Mesendoderm (in vitro differentiated cells): ENCODE measurements at regions not wholly inside any gene's neighbourhood (a gene's known extent, or its start where the extent isn't known, plus 50 kb on each side); places are given as distances from the start of the nearest gene placed in this dataset.

Experiments
- DNase-seq: peaks from one replicate; pipeline ENCODE4 v3.0.0; 2013
- H2AK5ac ChIP-seq: 2 replicates; pipeline ENCODE4 v1.6.1; 2013; ENCODE audit warnings: low read length, inconsistent platforms
- H2BK120ac ChIP-seq: 2 replicates; pipeline ENCODE4 v1.6.1; 2013; ENCODE audit warnings: low read depth, mild to moderate bottlenecking, low read length, moderate library complexity, mixed read lengths
- H2BK15ac ChIP-seq: replicated peaks from 2 replicates; pipeline ENCODE4 v1.6.1; 2013; ENCODE audit warnings: low read depth, mild to moderate bottlenecking, moderate library complexity
- H2BK5ac ChIP-seq: 2 replicates; pipeline ENCODE4 v1.6.1; 2013; ENCODE audit warnings: low read length, inconsistent platforms
- H3K18ac ChIP-seq: 2 replicates; pipeline ENCODE4 v1.6.1; 2013; ENCODE audit warnings: mild to moderate bottlenecking, low read length, mixed read lengths
- H3K23ac ChIP-seq: one replicate; pipeline ENCODE4 v1.6.1; 2013; ENCODE audit warnings: low read length
- H3K27ac ChIP-seq: 2 replicates; pipeline ENCODE4 v1.5.1; 2013; ENCODE audit warnings: low read depth, mild to moderate bottlenecking, inconsistent platforms, low read length, moderate library complexity
- H3K27me3 ChIP-seq: 2 replicates; pipeline ENCODE4 v1.6.1; 2013; ENCODE audit warnings: low read length, control low read depth, mild to moderate bottlenecking, inconsistent platforms; ENCODE audit not compliant: insufficient read depth, poor library complexity
- H3K36me3 ChIP-seq: 2 replicates; pipeline ENCODE4 v1.6.1; 2013; ENCODE audit warnings: low read length, inconsistent platforms; ENCODE audit not compliant: control insufficient read depth, insufficient read depth
- H3K4ac ChIP-seq: one replicate; pipeline ENCODE4 v1.6.1; 2013; ENCODE audit warnings: low read depth, mild to moderate bottlenecking, low read length, moderate library complexity
- H3K4me1 ChIP-seq: 2 replicates; pipeline ENCODE4 v1.6.1; 2013; ENCODE audit warnings: low read depth, low read length, inconsistent platforms; ENCODE audit not compliant: control insufficient read depth
- H3K4me2 ChIP-seq: 2 replicates; pipeline ENCODE4 v1.6.1; 2013; ENCODE audit warnings: low read length
- H3K4me3 ChIP-seq: 2 replicates; pipeline ENCODE4 v1.5.1; 2013; ENCODE audit warnings: mild to moderate bottlenecking, low read length
- H3K56ac ChIP-seq: one replicate; pipeline ENCODE4 v1.6.1; 2013; ENCODE audit warnings: low read length
- H3K79me1 ChIP-seq: 2 replicates; pipeline ENCODE4 v1.6.1; 2013; ENCODE audit warnings: low read length, inconsistent platforms
- H3K79me2 ChIP-seq: 2 replicates; pipeline ENCODE4 v1.6.1; 2013; ENCODE audit warnings: mild to moderate bottlenecking, low read length; ENCODE audit not compliant: control insufficient read depth, insufficient read depth
- H3K9ac ChIP-seq: 2 replicates; pipeline ENCODE4 v1.6.1; 2013; ENCODE audit warnings: low read length, inconsistent platforms
- H4K5ac ChIP-seq: one replicate; pipeline ENCODE4 v1.6.1; 2013; ENCODE audit warnings: low read length
- H4K8ac ChIP-seq: one replicate; pipeline ENCODE4 v1.6.1; 2013; ENCODE audit warnings: low read depth, mild to moderate bottlenecking, control low read depth, low read length, moderate library complexity
- WGBS: extraction: QIAGEN DNeasy Blood & Tissue Kit; methylation state at CpG from one replicate; pipeline ENCODE4 v1.1.7; 2013; ENCODE audit warnings: low lambda C conversion rate, missing lambda C conversion rate; ENCODE audit not compliant: insufficient coverage; ENCODE audit errors: extremely low coverage; 5-methylcytosine and 5-hydroxymethylcytosine counted together

GRCh38 chr18:33517950-33518349 lies 60.1 kb upstream of the ASXL3 start:
- Histone ChIP-seq H4K5ac (no peak overlapping the region), H3K23ac (no peak overlapping the region), H2BK120ac (no peak overlapping the region), H3K4me2 (no peak overlapping the region), H3K4me3 (no peak overlapping the region), H3K4me1 (no peaks in the 10 kb centered on the region), H3K27me3 (no peaks in the 10 kb centered on the region), H3K9ac (no peak overlapping the region), H2BK5ac (no peak overlapping the region), H3K27ac (no peak overlapping the region), H3K79me1 (no peaks in the 10 kb centered on the region), H3K18ac (no peak overlapping the region), H2BK15ac (no peak overlapping the region), H4K8ac (no peak overlapping the region), H3K36me3 (no peaks in the 10 kb centered on the region), H3K79me2 (no peaks in the 10 kb centered on the region), H2AK5ac (no peak overlapping the region), H3K4ac (no peak overlapping the region), H3K56ac (no peak overlapping the region)
- no peak for DNase-seq

DNA sequence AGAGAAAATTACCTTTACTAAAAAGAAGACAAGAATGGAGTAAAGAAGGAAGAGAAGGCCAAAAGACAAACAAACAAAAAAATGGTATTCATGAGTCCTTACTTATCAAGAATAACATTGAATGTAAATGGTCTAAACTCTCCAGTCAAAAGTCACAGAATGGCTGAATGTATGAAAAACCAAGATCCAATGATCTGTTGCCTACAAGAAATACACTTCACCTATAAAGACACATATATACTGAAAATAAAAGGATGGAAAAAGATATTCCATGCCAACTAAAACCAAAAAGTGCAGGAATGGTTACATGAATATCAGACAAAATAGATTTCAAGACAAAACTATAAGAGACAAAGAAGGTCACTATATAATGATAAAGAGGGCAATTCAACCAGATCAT lies 65.0 kb upstream of the ASXL3 start:
- H4K8ac ChIP-seq: no peak overlapping the region
- no peak overlapping the region for H3K4ac ChIP-seq
- no peak overlapping the region for H3K23ac ChIP-seq
- no peak overlapping the region for H2BK15ac ChIP-seq
- H2BK120ac ChIP-seq: no peak overlapping the region
- H3K27me3 ChIP-seq: no peaks in the 10 kb centered on the region
- no peak overlapping the region for H2BK5ac ChIP-seq
- H3K79me2 ChIP-seq: no peaks in the 10 kb centered on the region
- no peak overlapping the region for H3K4me2 ChIP-seq
- no peak for DNase-seq
- H3K4me3 ChIP-seq: no peak overlapping the region
- no peaks in the 10 kb centered on the region for H3K4me1 ChIP-seq
- no peak overlapping the region for H4K5ac ChIP-seq
- no peaks in the 10 kb centered on the region for H3K36me3 ChIP-seq
- no peak overlapping the region for H3K27ac ChIP-seq
- H2AK5ac ChIP-seq: no peak overlapping the region
- H3K56ac ChIP-seq: no peak overlapping the region
- H3K79me1 ChIP-seq: no peaks in the 10 kb centered on the region
- no peak overlapping the region for H3K9ac ChIP-seq
- no peak overlapping the region for H3K18ac ChIP-seq

GRCh38 chr18:33507019-33507418 lies 66.5 kb upstream of the CCDC178 start:
- no peaks in the 10 kb centered on the region for H3K79me2 ChIP-seq
- no peak overlapping the region for H3K27ac ChIP-seq
- no peak overlapping the region for H3K4ac ChIP-seq
- no peaks in the 10 kb centered on the region for H3K27me3 ChIP-seq
- no CpG with 5 or more reads among the region's 1 CpG for WGBS
- no peaks in the 10 kb centered on the region for H3K4me1 ChIP-seq
- H4K8ac ChIP-seq: no peak overlapping the region
- H3K4me3 ChIP-seq: no peak overlapping the region
- H3K9ac ChIP-seq: no peak overlapping the region
- H4K5ac ChIP-seq: no peak overlapping the region
- H3K56ac ChIP-seq: no peak overlapping the region
- H3K4me2 ChIP-seq: no peak overlapping the region
- no peak for DNase-seq
- H3K36me3 ChIP-seq: no peaks in the 10 kb centered on the region
- H2BK120ac ChIP-seq: no peak overlapping the region
- no peak overlapping the region for H2BK5ac ChIP-seq
- H2AK5ac ChIP-seq: no peak overlapping the region
- no peaks in the 10 kb centered on the region for H3K79me1 ChIP-seq
- no peak overlapping the region for H3K18ac ChIP-seq
- no peak overlapping the region for H2BK15ac ChIP-seq
- no peak overlapping the region for H3K23ac ChIP-seq

DNA sequence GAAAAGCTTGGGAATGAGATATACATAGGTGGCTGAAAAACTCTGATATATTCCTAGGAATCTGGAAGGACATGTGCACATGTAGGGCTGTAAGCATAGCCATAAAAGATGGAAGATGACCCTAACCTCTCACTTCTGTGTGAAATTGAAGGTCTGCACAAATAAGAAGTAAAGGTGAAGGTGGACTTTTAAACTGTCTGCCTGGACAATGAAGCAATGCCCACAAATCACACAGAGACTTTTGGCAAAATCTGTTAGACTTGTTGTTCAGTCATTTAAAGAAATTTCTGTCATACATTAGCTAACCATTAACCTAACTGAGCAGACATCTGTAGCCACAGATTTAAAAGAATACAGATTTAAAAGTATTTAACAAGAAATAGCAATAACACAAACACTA lies 65.3 kb upstream of the CCDC178 start:
- DNase-seq: no peak
- Histone ChIP-seq H3K9ac (no peak overlapping the region), H3K4me2 (no peak overlapping the region), H2AK5ac (no peak overlapping the region), H2BK15ac (no peak overlapping the region), H3K27ac (no peak overlapping the region), H3K79me1 (no peaks in the 10 kb centered on the region), H3K4ac (no peak overlapping the region), H2BK5ac (no peak overlapping the region), H3K27me3 (no peaks in the 10 kb centered on the region), H3K56ac (no peak overlapping the region), H3K18ac (no peak overlapping the region), H3K23ac (no peak overlapping the region), H3K4me1 (no peaks in the 10 kb centered on the region), H3K79me2 (no peaks in the 10 kb centered on the region), H2BK120ac (no peak overlapping the region), H4K8ac (no peak overlapping the region), H3K4me3 (no peak overlapping the region), H3K36me3 (no peaks in the 10 kb centered on the region), H4K5ac (no peak overlapping the region)

- no peak overlapping the region for H2BK120ac ChIP-seq
- H3K27me3 ChIP-seq: no peaks in the 10 kb centered on the region
- H3K27ac ChIP-seq: no peak overlapping the region
- no peak overlapping the region for H3K9ac ChIP-seq
- no peaks in the 10 kb centered on the region for H3K79me2 ChIP-seq
- H3K36me3 ChIP-seq: no peaks in the 10 kb centered on the region
- no peak overlapping the region for H2AK5ac ChIP-seq
- no peak overlapping the region for H3K4ac ChIP-seq
- no peak overlapping the region for H3K18ac ChIP-seq
- no CpG with 5 or more reads among the region's 2 CpGs for WGBS
- H3K56ac ChIP-seq: no peak overlapping the region
- no peak overlapping the region for H4K8ac ChIP-seq
- H2BK15ac ChIP-seq: no peak overlapping the region
- no peak overlapping the region for H4K5ac ChIP-seq
- no peak overlapping the region for H3K4me2 ChIP-seq
- H3K4me3 ChIP-seq: no peak overlapping the region
- H3K4me1 ChIP-seq: no peaks in the 10 kb centered on the region
- H3K23ac ChIP-seq: no peak overlapping the region
- no peak for DNase-seq
- H3K79me1 ChIP-seq: no peaks in the 10 kb centered on the region
- no peak overlapping the region for H2BK5ac ChIP-seq
Measured at GRCh38 chr18:33505297-33505696, 64.8 kb upstream of the CCDC178 start.

- H3K9ac ChIP-seq: no peak overlapping the region
- H3K36me3 ChIP-seq: no peaks in the 10 kb centered on the region
- H4K5ac ChIP-seq: no peak overlapping the region
- no peaks in the 10 kb centered on the region for H3K79me2 ChIP-seq
- no peak overlapping the region for H3K18ac ChIP-seq
- H3K27ac ChIP-seq: no peak overlapping the region
- H3K27me3 ChIP-seq: no peaks in the 10 kb centered on the region
- WGBS: no CpG with 5 or more reads among the region's 1 CpG
- no peak overlapping the region for H3K56ac ChIP-seq
- H4K8ac ChIP-seq: no peak overlapping the region
- no peak overlapping the region for H3K23ac ChIP-seq
- no peak overlapping the region for H2BK5ac ChIP-seq
- no peaks in the 10 kb centered on the region for H3K79me1 ChIP-seq
- no peaks in the 10 kb centered on the region for H3K4me1 ChIP-seq
- H2AK5ac ChIP-seq: no peak overlapping the region
- DNase-seq: peak; percentile 79
- no peak overlapping the region for H2BK120ac ChIP-seq
- no peak overlapping the region for H3K4me2 ChIP-seq
- no peak overlapping the region for H2BK15ac ChIP-seq
- H3K4ac ChIP-seq: no peak overlapping the region
- H3K4me3 ChIP-seq: no peak overlapping the region
Measured at GRCh38 chr18:33495278-33495677, 54.8 kb upstream of the CCDC178 start.
